HUES64 (cell line): ENCODE measurements at regions not wholly inside any gene's neighbourhood (a gene's known extent, or its start where the extent isn't known, plus 50 kb on each side); places are given as distances from the start of the nearest gene placed in this dataset.

Experiments used
- H3K27ac ChIP-seq: 2 replicates; pipeline ENCODE4 v1.7.0; 2013; ENCODE audit warnings: low read depth, low read length, inconsistent platforms
- H3K27me3 ChIP-seq: 2 replicates; pipeline ENCODE4 v1.6.1; 2013; ENCODE audit warnings: mild to moderate bottlenecking, low read length; ENCODE audit not compliant: insufficient read depth
- H3K36me3 ChIP-seq: 2 replicates; pipeline ENCODE4 v1.6.1; 2013; ENCODE audit warnings: mild to moderate bottlenecking, low read length; ENCODE audit not compliant: insufficient read depth
- H3K4me1 ChIP-seq: 2 replicates; pipeline ENCODE4 v1.6.1; 2013; ENCODE audit warnings: mild to moderate bottlenecking, low read length, moderate library complexity; ENCODE audit not compliant: insufficient read depth
- H3K4me3 ChIP-seq: 2 replicates; pipeline ENCODE4 v1.5.1; 2013; ENCODE audit warnings: mild to moderate bottlenecking, low read length, moderate library complexity
- H3K9ac ChIP-seq: 2 replicates; pipeline ENCODE4 v1.6.1; 2013; ENCODE audit warnings: mild to moderate bottlenecking, low read depth, low read length
- H3K9me3 ChIP-seq: 2 replicates; pipeline ENCODE4 v1.6.1; 2013; ENCODE audit warnings: low read depth, low read length; ENCODE audit not compliant: insufficient read depth
- whole genome bisulfite sequencing: fragments of 150-250, 120-280 bp; methylation state at CpG from one replicate; pipeline ENCODE4 v1.1.7; 2013; ENCODE audit warnings: missing lambda C conversion rate; 5-methylcytosine and 5-hydroxymethylcytosine counted together

- H3K9me3 ChIP-seq, result 0 out of 2 replicates have a peak, but pooled peaks cover 2% of the 10 kb centered on the region
- no peak overlapping the region for H3K27ac ChIP-seq
- no peaks in the 10 kb centered on the region for H3K27me3 ChIP-seq
- H3K4me1 ChIP-seq, result no peaks in the 10 kb centered on the region
- no peaks in the 10 kb centered on the region for H3K36me3 ChIP-seq
- H3K4me3 ChIP-seq, result no peak overlapping the region
- H3K9ac ChIP-seq, result no peak overlapping the region
- whole genome bisulfite sequencing, result 96% methylated on average over 3 of the region's 3 CpGs
These were observed 601.0 kb upstream of the EPHA6 start for GRCh38 chr3:96213393-96213792.

- Histone ChIP-seq H3K4me1 (no peaks in the 10 kb centered on the region), H3K9ac (no peak overlapping the region), H3K4me3 (no peak overlapping the region), H3K27me3 (no peaks in the 10 kb centered on the region), H3K27ac (no peak overlapping the region), H3K36me3 (no peaks in the 10 kb centered on the region), H3K9me3 (0 out of 2 replicates have a peak, but pooled peaks cover 2% of the 10 kb centered on the region)
These were observed 599.5 kb upstream of the EPHA6 start for GRCh38 chr3:96214941-96215340.

- Histone ChIP-seq H3K27ac (no peak overlapping the region), H3K9me3 (no peaks in the 10 kb centered on the region), H3K36me3 (no peaks in the 10 kb centered on the region), H3K4me1 (no peaks in the 10 kb centered on the region), H3K9ac (no peak overlapping the region), H3K4me3 (no peak overlapping the region), H3K27me3 (no peaks in the 10 kb centered on the region)
- WGBS, result 93% methylated on average over 5 of the region's 5 CpGs
These were observed 588.9 kb upstream of the EPHA6 start for GRCh38 chr3:96225494-96225893.

- H3K9ac ChIP-seq, result no peak overlapping the region
- no CpG with 5 or more reads among the region's 1 CpG for WGBS
- no peak overlapping the region for H3K27ac ChIP-seq
These were observed 580.7 kb upstream of the EPHA6 start for GRCh38 chr3:96233679-96234078.

GRCh38 chr3:96236522-96236921, 577.9 kb upstream of the EPHA6 start:
- 94% methylated on average over 2 of the region's 2 CpGs for WGBS
- Histone ChIP-seq H3K36me3 (no peaks in the 10 kb centered on the region), H3K4me3 (no peak overlapping the region), H3K27me3 (no peaks in the 10 kb centered on the region), H3K27ac (no peak overlapping the region), H3K9ac (no peak overlapping the region), H3K9me3 (no peaks in the 10 kb centered on the region), H3K4me1 (no peaks in the 10 kb centered on the region)

More at GRCh38 chr3:96233679-96234078, 580.7 kb upstream of the EPHA6 start:
- Histone ChIP-seq H3K4me1 (no peaks in the 10 kb centered on the region), H3K36me3 (no peaks in the 10 kb centered on the region), H3K9me3 (no peaks in the 10 kb centered on the region), H3K4me3 (no peak overlapping the region), H3K27me3 (no peaks in the 10 kb centered on the region)

GRCh38 chr3:96259299-96259698, 555.1 kb upstream of the EPHA6 start:
- Histone ChIP-seq H3K4me1 (no peaks in the 10 kb centered on the region), H3K36me3 (no peaks in the 10 kb centered on the region), H3K9ac (no peak overlapping the region), H3K27ac (no peak overlapping the region), H3K9me3 (no peaks in the 10 kb centered on the region), H3K4me3 (no peak overlapping the region), H3K27me3 (no peaks in the 10 kb centered on the region)

GRCh38 chr3:96264701-96265100, 549.7 kb upstream of the EPHA6 start:
- no peaks in the 10 kb centered on the region for H3K4me1 ChIP-seq
- H3K9ac ChIP-seq, result no peak overlapping the region
- H3K36me3 ChIP-seq, result no peaks in the 10 kb centered on the region
- H3K27me3 ChIP-seq, result no peaks in the 10 kb centered on the region
- WGBS, result 100% methylated on average over 1 of the region's 2 CpGs
- no peak overlapping the region for H3K4me3 ChIP-seq
- H3K27ac ChIP-seq, result no peak overlapping the region
- no peaks in the 10 kb centered on the region for H3K9me3 ChIP-seq

- no peaks in the 10 kb centered on the region for H3K27me3 ChIP-seq
- H3K4me1 ChIP-seq, result no peaks in the 10 kb centered on the region
- H3K27ac ChIP-seq, result no peak overlapping the region
- H3K4me3 ChIP-seq, result no peak overlapping the region
- H3K9ac ChIP-seq, result no peak overlapping the region
- H3K9me3 ChIP-seq, result no peaks in the 10 kb centered on the region
- 99% methylated on average over 3 of the region's 3 CpGs for WGBS
- H3K36me3 ChIP-seq, result no peaks in the 10 kb centered on the region
These were observed 547.8 kb upstream of the EPHA6 start for GRCh38 chr3:96266395-96267190.

- H3K36me3 ChIP-seq, result no peaks in the 10 kb centered on the region
- H3K27ac ChIP-seq, result no peak overlapping the region
- H3K4me1 ChIP-seq, result no peaks in the 10 kb centered on the region
- no peaks in the 10 kb centered on the region for H3K27me3 ChIP-seq
- no peak overlapping the region for H3K9ac ChIP-seq
- H3K4me3 ChIP-seq, result no peak overlapping the region
- H3K9me3 ChIP-seq, result no peaks in the 10 kb centered on the region
- WGBS, result 97% methylated on average over 3 of the region's 3 CpGs
These were observed 546.8 kb upstream of the EPHA6 start for GRCh38 chr3:96267577-96267976.

GRCh38 chr3:96294143-96294542, 520.3 kb upstream of the EPHA6 start:
- H3K27me3 ChIP-seq, result no peaks in the 10 kb centered on the region
- H3K4me1 ChIP-seq, result no peaks in the 10 kb centered on the region
- no peak overlapping the region for H3K27ac ChIP-seq
- no peak overlapping the region for H3K9ac ChIP-seq
- no peaks in the 10 kb centered on the region; the same call in 1 of the 2 replicates for H3K9me3 ChIP-seq
- no peak overlapping the region for H3K4me3 ChIP-seq
- 93% methylated on average over 4 of the region's 4 CpGs for WGBS
- H3K36me3 ChIP-seq, result no peaks in the 10 kb centered on the region

- Histone ChIP-seq H3K4me1 (no peaks in the 10 kb centered on the region), H3K9ac (no peak overlapping the region), H3K4me3 (no peak overlapping the region), H3K9me3 (no peaks in the 10 kb centered on the region; the same call in 1 of the 2 replicates), H3K27ac (no peak overlapping the region), H3K27me3 (no peaks in the 10 kb centered on the region), H3K36me3 (no peaks in the 10 kb centered on the region)
- WGBS, result 94% methylated on average over 4 of the region's 4 CpGs
These were observed 513.7 kb upstream of the EPHA6 start for GRCh38 chr3:96300743-96301142.

GRCh38 chr3:96319166-96319565, 495.2 kb upstream of the EPHA6 start:
- no peaks in the 10 kb centered on the region for H3K9me3 ChIP-seq
- H3K4me1 ChIP-seq, result no peaks in the 10 kb centered on the region
- 86% methylated on average over 1 of the region's 1 CpG for WGBS
- H3K9ac ChIP-seq, result no peak overlapping the region
- H3K36me3 ChIP-seq, result no peaks in the 10 kb centered on the region
- no peak overlapping the region for H3K4me3 ChIP-seq
- H3K27me3 ChIP-seq, result no peaks in the 10 kb centered on the region
- H3K27ac ChIP-seq, result no peak overlapping the region
